Progenitor cell of endocrine pancreas (in vitro differentiated cells): ENCODE measurements at regions not wholly inside any gene's neighbourhood (a gene's known extent, or its start where the extent isn't known, plus 50 kb on each side); places are given as distances from the start of the nearest gene placed in this dataset.

ENCODE experiments used
- DNase-seq: peaks from one replicate; pipeline ENCODE4 v3.0.0; 2021; ENCODE audit warnings: low spot score; ENCODE audit not compliant: unreplicated experiment
- H3K27ac Mint-ChIP-seq: 2 replicates; pipeline ENCODE4 v1.8.0; 2021; ENCODE audit warnings: mild to moderate bottlenecking, moderate library complexity, mixed read lengths
- H3K27me3 Mint-ChIP-seq: 2 replicates; pipeline ENCODE4 v1.8.0; 2021; ENCODE audit warnings: mixed read lengths
- H3K36me3 Mint-ChIP-seq: 2 replicates; pipeline ENCODE4 v1.8.0; 2022; ENCODE audit warnings: mixed read lengths; ENCODE audit not compliant: insufficient read depth
- H3K4me1 Mint-ChIP-seq: 2 replicates; pipeline ENCODE4 v1.8.0; 2021; ENCODE audit warnings: low read depth, mixed read lengths
- H3K4me3 Mint-ChIP-seq: 2 replicates; pipeline ENCODE4 v1.8.0; 2021; ENCODE audit warnings: low read depth, mild to moderate bottlenecking, moderate library complexity, mixed read lengths
- H3K9me3 Mint-ChIP-seq: 2 replicates; pipeline ENCODE4 v1.8.0; 2021; ENCODE audit warnings: low read depth, mixed read lengths
- CTCF ChIP-seq: fragments of 200-600 bp; sonication (generic); IDR thresholded peaks from one replicate; pipeline ENCODE4 v1.5.0; 2021; ENCODE audit warnings: antibody characterized with exemption, mild to moderate bottlenecking; ENCODE audit not compliant: unreplicated experiment

GRCh38 chr2:107086497-107086896, 200.5 kb upstream of the ST6GAL2 start:
- Mint-ChIP-seq H3K4me3 (no peak overlapping the region), H3K4me1 (peaks cover 7% of the 10 kb centered on the region), H3K9me3 (no peaks in the 10 kb centered on the region), H3K36me3 (no peaks in the 10 kb centered on the region), H3K27ac (no peak overlapping the region), H3K27me3 (peaks cover 2% of the 10 kb centered on the region)
- no peak for TF ChIP-seq CTCF
- DNase-seq: no peak

- H3K36me3 Mint-ChIP-seq: no peaks in the 10 kb centered on the region
- no peaks in the 10 kb centered on the region for H3K9me3 Mint-ChIP-seq
- H3K27ac Mint-ChIP-seq: no peak overlapping the region
- peaks cover 7% of the 10 kb centered on the region for H3K4me1 Mint-ChIP-seq
- peaks cover 2% of the 10 kb centered on the region for H3K27me3 Mint-ChIP-seq
- no peak for DNase-seq
- no peak overlapping the region for H3K4me3 Mint-ChIP-seq
- no peak for TF ChIP-seq CTCF
Observed at GRCh38 chr2:107088156-107088555, 202.2 kb upstream of the ST6GAL2 start.

GRCh38 chr2:107091163-107091864, 205.3 kb upstream of the ST6GAL2 start:
- H3K4me1 Mint-ChIP-seq: peaks cover 8% of the 10 kb centered on the region
- H3K4me3 Mint-ChIP-seq: no peak overlapping the region
- DNase-seq: no peak
- no peaks in the 10 kb centered on the region for H3K36me3 Mint-ChIP-seq
- H3K27ac Mint-ChIP-seq: no peak overlapping the region
- TF ChIP-seq CTCF: no peak
- H3K27me3 Mint-ChIP-seq: peaks cover 8% of the 10 kb centered on the region
- H3K9me3 Mint-ChIP-seq: no peaks in the 10 kb centered on the region

GRCh38 chr2:107093426-107093957, 207.5 kb upstream of the ST6GAL2 start:
- H3K36me3 Mint-ChIP-seq: no peaks in the 10 kb centered on the region
- DNase-seq: no peak
- no peak overlapping the region for H3K4me3 Mint-ChIP-seq
- no peaks in the 10 kb centered on the region for H3K9me3 Mint-ChIP-seq
- no peak for TF ChIP-seq CTCF
- H3K4me1 Mint-ChIP-seq: peaks cover 10% of the 10 kb centered on the region
- H3K27me3 Mint-ChIP-seq: peaks cover 18% of the 10 kb centered on the region
- no peak overlapping the region for H3K27ac Mint-ChIP-seq

- no peak overlapping the region for H3K27ac Mint-ChIP-seq
- no peak for DNase-seq
- no peaks in the 10 kb centered on the region for H3K9me3 Mint-ChIP-seq
- TF ChIP-seq CTCF: no peak
- H3K4me3 Mint-ChIP-seq: no peak overlapping the region
- H3K4me1 Mint-ChIP-seq: peaks cover 10% of the 10 kb centered on the region
- peaks cover 18% of the 10 kb centered on the region for H3K27me3 Mint-ChIP-seq
- no peaks in the 10 kb centered on the region for H3K36me3 Mint-ChIP-seq
Observed at GRCh38 chr2:107094450-107094986, 208.6 kb upstream of the ST6GAL2 start.
